ENCODE measurements at regions not wholly inside any gene's neighbourhood (a gene's known extent, or its start where the extent isn't known, plus 50 kb on each side); places are given as distances from the start of the nearest gene placed in this dataset.

GRCh38 chr16:66159987-66160386 lies 206.5 kb upstream of the CDH5 start:
- Histone ChIP-seq H3K9me3 (no peaks in the 10 kb centered on the region), H3K36me3 (no peaks in the 10 kb centered on the region), H3K27ac (no peak overlapping the region), H3K27me3 (no peaks in the 10 kb centered on the region), H3K4me3 (no peak overlapping the region), H3K4me1 (peaks cover 0 to 4% of the 10 kb centered on the region in 2 donors)
- TF ChIP-seq CTCF (IDR thresholded peaks at IDR 0.05) (no peak), POLR2A (IDR thresholded peaks at IDR 0.05) (no peak)
- no peak for DNase-seq
- intact Hi-C loops (cut with DNase I; ENCODE audit: low total_unique reads): no loop called here

- Histone ChIP-seq H3K9me3 (no peaks in the 10 kb centered on the region), H3K27me3 (no peaks in the 10 kb centered on the region), H3K27ac (no peak overlapping the region), H3K4me1 (no peaks in the 10 kb centered on the region), H3K36me3 (no peaks in the 10 kb centered on the region), H3K4me3 (no peak overlapping the region)
- TF ChIP-seq CTCF (IDR thresholded peaks at IDR 0.05) (no peak), POLR2A (IDR thresholded peaks at IDR 0.05) (no peak)
- no peak for DNase-seq
- intact Hi-C loops (cut with DNase I; ENCODE audit: low total_unique reads): no loop called here
Observed at GRCh38 chr16:66156538-66156937, 210.0 kb upstream of the CDH5 start.

GRCh38 chr16:66155933-66156332 lies 210.6 kb upstream of the CDH5 start:
- intact Hi-C loops (cut with DNase I; ENCODE audit: low total_unique reads): no loop called here
- H3K27me3 ChIP-seq: no peaks in the 10 kb centered on the region
- H3K9me3 ChIP-seq: no peaks in the 10 kb centered on the region
- H3K27ac ChIP-seq: no peak overlapping the region
- peaks cover 0 to 4% of the 10 kb centered on the region in 2 donors for H3K4me1 ChIP-seq
- no peak for TF ChIP-seq POLR2A (IDR thresholded peaks at IDR 0.05)
- TF ChIP-seq CTCF (IDR thresholded peaks at IDR 0.05): no peak
- DNase-seq: no peak
- H3K36me3 ChIP-seq: no peaks in the 10 kb centered on the region
- H3K4me3 ChIP-seq: no peak overlapping the region

GRCh38 chr16:66154801-66155200 lies 211.7 kb upstream of the CDH5 start:
- no peak overlapping the region for H3K27ac ChIP-seq
- no peak overlapping the region for H3K4me3 ChIP-seq
- DNase-seq: no peak
- peaks cover 0 to 4% of the 10 kb centered on the region in 2 donors for H3K4me1 ChIP-seq
- intact Hi-C loops (cut with DNase I; ENCODE audit: low total_unique reads): no loop called here
- H3K9me3 ChIP-seq: no peaks in the 10 kb centered on the region
- no peaks in the 10 kb centered on the region for H3K27me3 ChIP-seq
- H3K36me3 ChIP-seq: no peaks in the 10 kb centered on the region
- TF ChIP-seq POLR2A (IDR thresholded peaks at IDR 0.05) (no peak), CTCF (IDR thresholded peaks at IDR 0.05) (no peak)

GRCh38 chr16:66152823-66153393 lies 213.6 kb upstream of the CDH5 start:
- Histone ChIP-seq H3K36me3 (no peaks in the 10 kb centered on the region), H3K9me3 (no peaks in the 10 kb centered on the region), H3K4me1 (peaks cover 0 to 4% of the 10 kb centered on the region in 2 donors), H3K27me3 (no peaks in the 10 kb centered on the region), H3K27ac (peak overlapping the region in 1 of 2 donors; percentile 37), H3K4me3 (no peak overlapping the region)
- TF ChIP-seq POLR2A (IDR thresholded peaks at IDR 0.05): no peak
- TF ChIP-seq CTCF (IDR thresholded peaks at IDR 0.05): no peak
- no peak for DNase-seq
- intact Hi-C loops (cut with DNase I; ENCODE audit: low total_unique reads): no loop called here

All from uterus (tissue), 3 donors.